ENCODE measurements at regions not wholly inside any gene's neighbourhood (a gene's known extent, or its start where the extent isn't known, plus 50 kb on each side); places are given as distances from the start of the nearest gene placed in this dataset.

- H3K27ac ChIP-seq (ENCODE audit: low read length): peak overlapping the region; percentile 89
- intact Hi-C loops (cut with micrococcal nuclease): loop anchor here (1.0 to 2.0 kb wide), 4 partner anchors 15 to 105 kb away; no protein-coding TSS in a partner anchor
- no peak for ATAC-seq
- H3K36me3 ChIP-seq (ENCODE audit: control insufficient read depth, insufficient read depth, low read length): no peaks in the 10 kb centered on the region
- peak overlapping the region; percentile 63 for H3K4me3 Mint-ChIP-seq
- H3K27ac Mint-ChIP-seq: peak overlapping the region; percentile 96 to 99
- 100% methylated on average over 2 of the region's 2 CpGs for WGBS (ENCODE audit: insufficient coverage)
- H3K9me3 ChIP-seq (ENCODE audit: control insufficient read depth, insufficient read depth, low read length): no peaks in the 10 kb centered on the region
- H3K4me1 ChIP-seq (ENCODE audit: control insufficient read depth, insufficient read depth, low read length): peaks cover 68% of the 10 kb centered on the region
- H3K9me3 Mint-ChIP-seq: no peaks in the 10 kb centered on the region
- no peak for TF ChIP-seq CTCF (IDR thresholded peaks at IDR 0.05)
- H3K27me3 ChIP-seq (ENCODE audit: control insufficient read depth, insufficient read depth, low read length): no peaks in the 10 kb centered on the region
- H3K27me3 Mint-ChIP-seq (ENCODE audit: low read depth in 2 of 2): no peaks in the 10 kb centered on the region
- peaks cover 55 to 59% of the 10 kb centered on the region in 2 donors for H3K4me1 Mint-ChIP-seq
- no peak overlapping the region for H3K4me3 ChIP-seq (ENCODE audit: low read length)
- H3K36me3 Mint-ChIP-seq: no peaks in the 10 kb centered on the region
- no peak for DNase-seq
Measured at GRCh38 chr14:50045837-50046236, 70.5 kb downstream of the VCPKMT start.

DNA sequence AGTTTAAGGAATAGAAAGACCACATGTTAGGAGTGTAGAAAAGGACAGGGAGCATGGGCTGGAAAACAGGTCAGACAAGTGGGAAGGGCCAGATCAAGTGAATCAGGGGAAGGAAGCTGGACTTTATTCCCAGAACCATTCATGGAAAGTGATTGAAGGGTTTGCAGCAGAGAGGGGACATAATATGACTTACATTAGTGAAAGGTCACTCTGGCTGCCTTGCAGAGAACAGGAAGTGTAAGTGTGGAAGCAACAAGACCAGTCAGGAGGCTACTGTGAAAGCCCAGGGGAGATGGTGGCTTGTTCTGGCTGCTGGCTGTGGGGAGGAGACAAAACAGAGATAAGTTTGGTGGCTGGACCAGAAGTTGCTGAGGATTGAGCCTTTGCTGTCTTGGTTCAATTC is 69.1 kb downstream of the VCPKMT start:
- Histone ChIP-seq H3K9me3 (ENCODE audit: control insufficient read depth, insufficient read depth, low read length) (no peaks in the 10 kb centered on the region), H3K36me3 (ENCODE audit: control insufficient read depth, insufficient read depth, low read length) (no peaks in the 10 kb centered on the region), H3K27ac (ENCODE audit: low read length) (peak overlapping the region; percentile 27), H3K4me3 (ENCODE audit: low read length) (no peak overlapping the region), H3K4me1 (ENCODE audit: control insufficient read depth, insufficient read depth, low read length) (peaks cover 57% of the 10 kb centered on the region), H3K27me3 (ENCODE audit: control insufficient read depth, insufficient read depth, low read length) (no peaks in the 10 kb centered on the region)
- H3K27me3 Mint-ChIP-seq (ENCODE audit: low read depth in 2 of 2): no peaks in the 10 kb centered on the region
- H3K27ac Mint-ChIP-seq: peak overlapping the region; percentile 96 to 99
- no peak for DNase-seq
- ATAC-seq: no peak
- H3K9me3 Mint-ChIP-seq: no peaks in the 10 kb centered on the region
- peak overlapping the region; percentile 43 for H3K4me3 Mint-ChIP-seq
- no peaks in the 10 kb centered on the region for H3K36me3 Mint-ChIP-seq
- TF ChIP-seq CTCF (IDR thresholded peaks at IDR 0.05): no peak
- H3K4me1 Mint-ChIP-seq: peaks cover 47 to 52% of the 10 kb centered on the region in 2 donors
- intact Hi-C loops (cut with micrococcal nuclease): no loop called here

DNA sequence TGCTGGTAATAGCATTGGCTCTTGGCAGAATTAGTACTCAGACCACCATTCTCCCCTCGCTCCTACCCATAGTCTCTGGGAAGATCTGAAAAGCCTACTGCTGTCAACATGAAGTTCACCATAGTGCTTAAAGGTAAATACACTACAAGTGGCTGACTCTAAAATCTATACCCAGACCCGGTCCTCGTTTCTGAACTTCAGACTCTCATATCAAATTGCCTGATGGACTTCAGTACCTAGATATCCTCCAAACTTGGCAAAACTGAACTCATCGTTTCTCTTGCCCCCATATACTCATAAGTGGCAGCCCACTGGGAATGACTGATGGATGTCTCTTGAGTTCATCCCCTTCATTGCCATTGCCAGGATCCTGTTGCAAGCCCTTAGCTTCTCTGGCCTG is 67.3 kb downstream of the VCPKMT start:
- Histone ChIP-seq H3K36me3 (ENCODE audit: control insufficient read depth, insufficient read depth, low read length) (no peaks in the 10 kb centered on the region), H3K9me3 (ENCODE audit: control insufficient read depth, insufficient read depth, low read length) (no peaks in the 10 kb centered on the region), H3K27me3 (ENCODE audit: control insufficient read depth, insufficient read depth, low read length) (no peaks in the 10 kb centered on the region), H3K27ac (ENCODE audit: low read length) (no peak overlapping the region), H3K4me1 (ENCODE audit: control insufficient read depth, insufficient read depth, low read length) (peaks cover 40% of the 10 kb centered on the region), H3K4me3 (ENCODE audit: low read length) (no peak overlapping the region)
- Mint-ChIP-seq H3K36me3 (no peaks in the 10 kb centered on the region), H3K27ac (peak overlapping the region in 1 of 2 donors; percentile 30), H3K4me1 (peaks cover 41 to 52% of the 10 kb centered on the region in 2 donors), H3K4me3 (no peak overlapping the region), H3K27me3 (ENCODE audit: low read depth in 2 of 2) (no peaks in the 10 kb centered on the region), H3K9me3 (no peaks in the 10 kb centered on the region)
- ATAC-seq (no peak), DNase-seq (no peak)
- intact Hi-C loops (cut with micrococcal nuclease): no loop called here
- no peak for TF ChIP-seq CTCF (IDR thresholded peaks at IDR 0.05)
- WGBS (ENCODE audit: insufficient coverage): 99% methylated on average over 4 of the region's 4 CpGs

Data from natural killer cell (primary cell).